ENCODE measurements at regions not wholly inside any gene's neighbourhood (a gene's known extent, or its start where the extent isn't known, plus 50 kb on each side); places are given as distances from the start of the nearest gene placed in this dataset.

GRCh38 chr10:36393801-36394200 lies 731.6 kb upstream of the ANKRD30A start:
- H4K20me1 ChIP-seq (ENCODE audit: insufficient read depth), result no peaks in the 10 kb centered on the region
- POLR2A ChIA-PET, result no interaction called here
- H3K4me2 ChIP-seq (ENCODE audit: low read length), result no peak overlapping the region
- CTCF ChIA-PET, result no interaction called here
- no peak for ATAC-seq
- H3K4me1 ChIP-seq (ENCODE audit: control insufficient read depth in 1 of 2, insufficient read depth in 2 of 2, low read length in 2 of 2), result no peaks in the 10 kb centered on the region
- no peak overlapping the region for H3K9ac ChIP-seq (ENCODE audit: low read length)
- H3K36me3 ChIP-seq (ENCODE audit: control insufficient read depth in 1 of 2, insufficient read depth in 2 of 2, low read length in 2 of 2), result no peaks in the 10 kb centered on the region
- no peaks in the 10 kb centered on the region for H3K9me2 ChIP-seq (ENCODE audit: insufficient read depth)
- no peak for DNase-seq (ENCODE audit: low read depth, low spot score)
- no peak overlapping the region for H3K27ac ChIP-seq (ENCODE audit: low read depth, low read length)
- no peak overlapping the region for H3K4me3 ChIP-seq (replicated peaks in 1 of 2; ENCODE audit: low read depth in 1 of 2, low read length in 2 of 2)
- no peak for TF ChIP-seq CEBPB (IDR thresholded peaks at IDR 0.05; ENCODE audit: low read depth)
- TF ChIP-seq SP1 (IDR thresholded peaks at IDR 0.05; ENCODE audit: low read depth), result no peak
- TF ChIP-seq CTCF (IDR thresholded peaks at IDR 0.05 in 2 of 3, conservative IDR thresholded peaks at IDR 0.05 in 1 of 3; ENCODE audit: borderline replicate concordance in 1 of 3, insufficient read depth in 1 of 3, low read depth in 2 of 3, low read length in 2 of 3), result no peak
- no peak for TF ChIP-seq ZBTB33 (IDR thresholded peaks at IDR 0.05; ENCODE audit: extremely low read depth, insufficient replicate concordance, low read length)
- no peak for TF ChIP-seq REST (IDR thresholded peaks at IDR 0.05; ENCODE audit: low read depth)
- intact Hi-C loops (cut with micrococcal nuclease), result no loop called here
- peaks cover 8% of the 10 kb centered on the region in 2 experiments; a peak in 2 of 4 replicates for H3K9me3 ChIP-seq (ENCODE audit: control insufficient read depth in 1 of 2, insufficient read depth in 1 of 2, low read depth in 1 of 2, low read length in 2 of 2)
- no peak overlapping the region for H2AFZ ChIP-seq (ENCODE audit: low read depth, low read length, poor library complexity, severe bottlenecking)
- RAD21 ChIA-PET (ENCODE audit: low non-redundant PET in 1 of 2, low total read pairs in 2 of 2, uncharacterized antibody in 2 of 2, unreplicated experiment in 2 of 2), result no interaction called here
- H3K79me2 ChIP-seq (ENCODE audit: insufficient read depth, low read length), result no peaks in the 10 kb centered on the region
- BruUV-seq (replicated peaks), result no TSS peak
- H3K27me3 ChIP-seq (ENCODE audit: insufficient read depth, low read length), result no peaks in the 10 kb centered on the region
